ENCODE measurements at regions not wholly inside any gene's neighbourhood (a gene's known extent, or its start where the extent isn't known, plus 50 kb on each side); places are given as distances from the start of the nearest gene placed in this dataset.

DNA sequence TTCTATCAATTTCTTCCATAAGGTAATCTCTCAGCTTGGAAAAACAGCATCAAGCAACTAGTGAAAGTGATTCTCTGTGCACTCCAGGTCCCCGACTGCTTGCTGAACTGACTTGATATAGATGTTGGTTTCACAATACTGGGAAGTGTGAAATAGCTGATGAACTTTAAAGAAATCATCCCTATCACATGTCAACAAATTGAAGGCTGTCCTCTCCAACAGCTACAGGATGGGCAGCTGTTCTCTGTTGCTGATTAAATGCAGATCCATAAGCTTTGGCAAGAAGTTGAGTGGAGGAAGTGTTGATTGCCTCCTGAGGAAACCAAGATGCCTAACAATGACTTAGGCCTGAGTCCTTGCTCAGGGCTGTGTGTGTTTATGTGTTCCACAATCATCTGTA lies 130.4 kb upstream of the GDF10 start:
- no peak for DNase-seq

DNA sequence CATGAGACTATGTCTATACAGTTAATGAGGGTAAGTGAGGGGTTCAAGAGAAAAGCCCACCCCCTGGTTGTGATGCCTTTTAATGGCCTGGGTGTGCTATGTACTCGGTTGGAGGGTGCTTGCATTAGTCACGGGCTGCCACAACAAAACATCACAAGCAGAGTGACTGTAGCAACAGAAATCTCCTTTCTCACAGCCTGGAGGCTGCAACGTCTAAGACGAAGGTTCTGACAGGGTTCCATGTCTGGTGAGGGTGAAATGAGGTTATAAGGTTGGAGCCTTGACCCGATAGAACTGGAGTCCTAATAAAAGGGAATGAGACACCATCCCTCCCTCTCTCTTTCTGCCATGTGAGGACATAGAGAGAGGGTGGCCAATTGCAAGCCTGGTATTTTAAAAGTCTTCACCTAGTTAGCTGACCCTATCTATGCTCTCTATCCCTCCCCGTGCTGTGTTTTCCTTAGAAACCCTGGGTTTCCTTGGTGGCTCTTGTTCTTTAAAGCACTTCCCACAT lies 126.0 kb upstream of the GDF10 start:
- DNase-seq = no peak

DNA sequence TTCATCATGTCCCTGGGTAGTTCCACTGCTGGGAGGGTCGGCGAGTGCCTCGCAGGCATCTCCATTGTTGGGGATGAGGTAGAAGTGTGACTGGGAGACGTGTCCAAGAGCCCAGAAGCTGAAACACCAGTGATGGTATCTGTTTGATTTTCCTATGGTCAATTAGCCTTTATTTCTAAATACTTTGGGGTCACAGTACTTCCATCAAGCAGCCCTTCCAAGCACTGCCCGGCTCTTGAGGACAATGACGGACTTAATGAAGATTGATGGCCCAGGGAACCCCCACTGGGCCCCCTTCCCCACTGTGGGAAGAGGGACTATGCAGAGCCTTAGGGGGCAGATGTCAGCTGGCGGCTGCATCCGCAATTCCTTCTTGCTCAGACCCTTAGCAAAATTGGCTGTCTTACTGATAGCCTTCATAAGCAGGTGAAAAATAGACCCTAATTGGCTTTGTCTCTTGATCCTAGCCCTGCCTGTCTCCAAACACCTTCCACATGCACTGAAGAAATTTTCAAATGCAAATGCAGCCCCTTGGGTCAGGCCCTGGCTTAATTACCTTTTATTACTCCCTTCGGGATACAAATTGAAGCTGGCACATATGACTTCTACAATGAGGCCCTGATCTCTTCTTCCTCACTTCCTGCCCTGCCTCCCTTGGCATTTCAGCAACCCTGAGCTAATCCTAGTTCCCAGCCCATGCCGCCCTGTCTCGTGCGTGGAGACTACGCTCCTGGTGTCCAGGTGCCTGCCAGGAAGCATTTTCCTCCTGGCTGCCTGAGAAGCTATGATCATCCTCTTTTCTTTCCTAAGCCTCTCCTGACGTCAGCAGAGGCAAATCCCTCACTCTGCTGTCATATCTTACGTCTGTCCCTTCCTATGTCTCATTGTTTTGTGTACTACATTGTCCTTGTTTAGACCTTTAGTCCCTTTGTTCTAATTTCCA lies 124.5 kb upstream of the GDF10 start:
- DNase-seq = no peak

DNA sequence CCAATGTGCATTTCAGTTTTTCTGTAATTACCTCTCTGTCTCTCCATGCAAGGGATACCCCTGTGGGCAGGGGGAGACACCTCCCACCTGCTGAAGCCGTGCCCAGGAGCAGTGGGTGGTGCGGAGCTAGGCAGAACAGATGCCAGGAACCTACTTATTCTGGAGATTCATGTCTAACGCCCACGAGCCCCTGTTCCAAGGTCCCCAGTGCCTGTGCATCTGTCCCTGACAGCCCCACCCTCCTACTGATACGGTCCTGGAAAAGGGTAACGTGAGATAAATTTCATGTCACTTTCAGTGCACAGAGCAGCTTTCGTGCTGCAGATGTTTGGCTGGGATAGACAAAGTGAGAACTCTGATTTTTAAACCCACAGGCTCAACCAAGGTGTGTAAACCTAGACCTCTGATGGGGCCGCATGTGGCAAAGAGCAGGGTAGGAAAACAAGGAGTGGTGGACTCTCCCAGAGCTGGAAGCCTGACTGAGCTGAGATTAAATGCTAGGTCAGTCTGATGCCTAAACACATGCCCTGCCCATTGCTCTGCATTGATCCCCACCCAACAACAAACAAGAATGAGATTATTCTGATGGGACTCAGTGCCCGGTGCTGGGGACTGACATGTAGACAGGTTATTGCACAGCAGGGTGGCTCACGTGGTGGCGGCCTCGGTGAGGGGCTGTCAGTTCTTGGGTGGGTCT lies 123.6 kb upstream of the GDF10 start:
- DNase-seq = no peak

DNA sequence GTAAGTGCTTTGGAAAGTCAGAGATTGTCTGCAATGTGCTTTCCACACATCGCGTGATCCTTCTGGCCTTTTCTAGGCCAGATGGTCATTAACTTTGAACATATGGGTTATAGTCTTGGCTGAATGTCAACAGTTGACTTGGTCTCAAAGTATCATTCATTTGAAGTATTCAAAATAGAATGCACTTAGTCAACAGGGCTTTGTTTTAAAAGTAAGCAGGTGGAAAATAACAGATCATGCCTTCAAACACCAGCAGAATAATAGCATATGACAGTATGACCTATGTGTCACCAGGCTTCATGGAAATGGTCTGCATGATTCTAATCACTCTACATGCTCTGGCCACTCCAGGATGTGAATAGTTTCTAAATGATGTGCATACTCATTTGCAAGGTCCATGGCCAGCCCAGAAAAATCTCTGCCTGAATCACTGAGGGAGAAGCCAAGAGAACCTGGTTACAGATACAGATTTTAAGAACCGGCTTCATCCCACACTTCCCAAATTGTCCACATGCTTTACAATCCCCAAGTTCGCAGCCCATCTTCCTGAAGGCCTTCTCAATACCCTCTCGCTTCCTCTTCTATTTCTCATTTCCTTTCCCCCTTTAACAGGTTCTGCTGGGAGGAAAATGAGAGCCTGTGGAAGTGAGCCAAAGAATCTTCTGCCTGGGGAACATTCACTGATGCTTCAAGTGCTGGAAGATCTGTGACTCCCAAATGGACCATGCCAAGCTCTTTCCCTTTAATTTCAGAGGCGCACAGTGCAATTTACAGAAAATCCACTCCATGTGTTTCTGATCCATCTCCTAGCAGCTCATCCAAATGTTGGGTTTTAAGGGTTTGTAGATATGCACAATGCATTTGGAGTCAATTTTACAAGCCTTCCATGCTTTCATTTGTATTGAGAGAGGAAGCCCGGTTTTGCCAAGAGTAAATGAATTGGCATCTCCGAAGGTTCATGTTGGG lies 122.8 kb upstream of the GDF10 start:
- DNase-seq = no peak

DNA sequence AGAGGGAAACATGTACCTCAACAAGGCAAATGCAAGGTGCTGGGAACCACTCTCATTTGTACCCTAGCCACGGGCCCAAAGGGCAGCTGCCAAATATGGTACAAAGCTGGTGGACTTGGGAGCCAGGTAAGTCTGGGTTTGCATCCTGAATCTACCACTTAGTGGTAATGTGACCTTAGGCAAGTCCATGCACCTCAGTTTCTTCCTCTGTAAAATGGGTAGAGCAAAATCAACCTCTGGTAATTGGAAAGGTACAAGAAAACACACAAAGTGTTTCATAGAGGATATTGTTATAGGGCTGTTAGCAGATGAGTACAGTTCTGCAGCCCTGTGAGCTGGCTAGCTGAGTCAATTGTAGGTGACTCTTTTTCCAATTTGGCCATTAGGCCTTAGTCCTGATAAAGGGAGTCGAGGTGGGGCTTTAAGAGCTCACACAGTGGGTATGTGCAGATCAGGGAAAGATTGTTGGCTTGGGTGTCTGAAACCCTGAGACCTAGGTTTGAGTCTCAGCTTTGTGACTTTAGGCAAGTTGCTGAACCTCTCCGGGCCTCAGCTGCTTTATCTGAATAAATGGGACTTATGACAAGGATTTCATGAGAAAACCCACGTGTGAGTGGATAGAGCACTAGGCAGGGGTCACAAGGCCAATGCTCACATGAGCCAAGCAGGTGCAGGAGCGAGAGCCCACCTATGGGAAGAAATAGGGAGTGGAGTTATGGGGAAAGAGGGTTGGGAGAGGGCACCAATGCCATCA lies 121.3 kb upstream of the GDF10 start:
- no peak for DNase-seq

DNA sequence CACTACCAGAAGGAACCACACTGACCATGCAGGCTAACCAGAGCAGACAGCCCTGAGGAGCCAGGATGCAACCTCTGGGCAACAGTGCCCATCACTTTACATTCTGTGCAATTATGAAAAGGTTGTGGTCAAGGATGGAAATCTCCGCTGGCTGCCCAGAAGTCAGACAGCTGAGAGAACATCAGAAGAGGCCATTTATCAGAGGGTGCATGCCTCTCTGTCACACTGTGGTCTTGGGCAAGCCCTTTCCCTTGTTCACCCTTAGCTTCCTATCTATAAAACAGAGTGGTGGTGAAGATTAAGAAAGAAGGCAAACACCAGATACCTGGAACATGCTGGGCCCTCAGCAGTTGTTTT lies 120.7 kb upstream of the GDF10 start:
- no peak for DNase-seq

DNA sequence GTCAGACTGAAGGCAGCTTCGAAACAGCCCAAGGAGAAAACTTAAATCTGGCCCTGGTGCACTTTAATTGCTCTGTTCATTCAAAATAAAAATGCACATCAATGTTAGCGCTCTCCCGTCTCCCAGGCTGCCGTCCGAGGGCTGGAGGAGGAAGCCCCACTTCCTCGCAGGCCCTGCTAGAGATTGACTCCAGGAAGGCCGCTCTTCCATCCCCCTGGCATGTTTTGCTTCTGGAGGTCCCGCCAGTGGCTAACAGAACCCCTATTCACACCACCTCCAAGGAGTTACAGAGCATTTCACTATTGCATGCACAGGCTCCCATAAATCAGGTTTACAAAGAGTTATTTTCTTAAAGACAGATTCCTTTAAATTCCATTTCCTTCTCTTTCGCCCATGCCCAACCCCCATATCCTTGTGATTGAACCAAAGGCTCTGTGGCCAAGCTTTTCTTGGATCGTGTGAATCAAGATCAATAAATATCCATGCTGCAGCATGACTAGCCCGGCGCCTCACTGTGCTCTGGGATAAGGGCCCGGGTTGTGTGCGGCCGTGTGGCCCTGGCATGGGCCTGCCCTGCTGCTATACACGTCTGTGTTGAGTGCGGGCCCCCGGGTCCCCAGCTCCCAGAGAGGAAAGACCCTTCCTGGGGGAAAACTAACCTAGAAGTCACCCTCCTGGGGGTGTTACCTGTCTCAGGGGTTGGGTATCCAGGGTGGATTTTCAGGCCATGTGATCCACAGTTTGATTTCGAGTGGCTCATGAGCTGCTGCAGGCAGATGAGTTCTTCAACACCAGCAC lies 118.7 kb upstream of the GDF10 start:
- no peak for DNase-seq

DNA sequence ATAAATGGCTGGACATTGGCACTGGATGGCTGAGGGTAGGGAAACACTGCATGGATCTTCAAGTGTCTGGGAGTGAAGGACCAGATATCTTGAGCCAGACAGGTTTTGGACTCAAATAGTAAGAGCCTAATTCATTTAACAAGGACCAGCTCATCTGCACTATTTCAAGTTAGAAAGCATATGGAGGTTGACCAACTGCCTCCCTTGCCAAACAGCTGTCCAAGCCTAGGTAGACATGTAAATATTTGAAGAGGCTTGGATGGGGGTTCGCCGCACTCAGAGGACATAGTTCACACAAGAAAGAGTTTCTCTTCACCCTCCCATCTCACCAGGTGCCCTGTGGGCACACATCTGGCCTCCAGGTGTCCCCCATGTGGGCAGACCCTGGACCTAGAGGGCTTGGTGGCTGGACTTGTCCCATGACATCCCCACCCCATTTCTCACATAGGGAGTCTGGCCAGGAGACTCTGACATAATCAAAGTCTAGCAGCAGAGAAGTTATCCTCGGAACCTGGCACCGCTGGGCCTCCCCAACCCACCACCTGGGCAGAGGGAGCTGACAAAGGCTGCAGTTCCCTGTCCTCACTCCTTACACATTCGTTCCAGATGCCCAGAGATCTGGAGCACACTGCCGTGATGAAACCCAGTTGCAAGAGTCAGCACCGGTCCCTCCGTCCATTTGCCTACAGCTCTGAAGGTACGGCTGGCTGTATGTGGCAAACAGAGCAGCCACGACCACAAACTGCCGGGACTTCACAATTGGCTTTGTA lies 116.9 kb upstream of the GDF10 start:
- no peak for DNase-seq

DNA sequence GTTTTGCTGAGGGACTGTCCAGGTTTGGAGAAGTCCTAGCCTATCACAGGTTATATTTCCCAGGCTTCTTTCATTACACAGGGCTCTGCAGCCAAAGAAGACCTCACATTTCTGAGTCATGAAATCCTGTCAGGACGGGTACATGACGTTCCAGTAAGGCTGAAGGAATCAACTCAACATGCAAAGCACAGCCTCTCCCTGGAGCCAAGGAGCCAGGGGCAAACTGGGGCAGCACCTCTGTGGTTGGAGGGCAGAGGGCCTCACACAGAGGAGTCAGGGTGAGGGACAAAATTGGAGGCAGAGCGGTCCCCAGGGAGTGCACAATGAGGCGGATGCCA lies 116.3 kb upstream of the GDF10 start:
- no peak for DNase-seq

DNA sequence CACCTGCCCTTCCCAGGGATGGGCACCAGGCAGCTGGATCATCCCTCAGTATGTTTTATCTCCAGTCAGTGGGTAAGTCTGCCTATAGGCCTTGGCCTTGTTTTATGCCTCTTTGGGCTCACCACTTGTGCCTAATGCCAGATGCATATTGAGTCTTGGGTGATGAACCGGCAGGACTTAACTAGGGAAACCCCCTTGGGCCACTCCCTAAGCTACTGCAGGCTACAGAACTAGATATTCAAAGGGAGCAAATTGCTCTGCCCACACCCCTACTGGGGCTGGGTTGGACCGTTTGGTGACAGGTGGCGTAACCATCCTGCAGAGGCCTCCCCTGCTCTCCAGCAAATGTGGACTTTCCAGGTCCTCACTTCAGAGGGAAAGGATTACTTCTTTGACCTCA lies 115.7 kb upstream of the GDF10 start:
- DNase-seq = no peak

DNA sequence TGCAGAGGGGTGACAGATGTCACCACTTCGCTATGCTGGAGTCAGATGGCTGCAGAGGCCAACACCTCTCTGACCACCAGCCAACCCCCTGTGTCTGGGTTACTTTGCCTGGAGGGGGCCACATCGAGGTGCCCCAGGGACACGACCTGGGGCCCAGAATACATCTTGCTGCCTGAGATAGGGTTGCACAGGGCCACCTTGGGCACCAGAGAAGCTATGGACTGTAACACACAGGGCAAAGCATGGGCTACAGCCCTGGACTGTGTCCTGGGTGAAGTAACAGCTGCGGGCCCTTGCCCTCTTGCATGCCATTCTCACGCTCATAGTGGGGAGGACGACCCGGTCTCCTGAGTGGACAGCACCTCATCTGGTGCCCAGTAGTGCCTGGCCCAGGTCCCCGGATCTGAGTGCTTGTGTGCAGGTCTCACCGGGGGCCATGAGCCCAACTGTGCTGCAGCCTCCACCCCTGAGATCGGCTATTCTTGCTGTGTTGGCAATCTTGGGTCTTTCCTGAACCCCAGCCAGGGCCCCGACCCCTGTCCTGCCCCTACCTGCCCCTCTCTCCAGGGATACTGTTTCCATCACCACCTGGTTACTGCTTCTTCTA lies 115.2 kb upstream of the GDF10 start:
- no peak for DNase-seq

DNA sequence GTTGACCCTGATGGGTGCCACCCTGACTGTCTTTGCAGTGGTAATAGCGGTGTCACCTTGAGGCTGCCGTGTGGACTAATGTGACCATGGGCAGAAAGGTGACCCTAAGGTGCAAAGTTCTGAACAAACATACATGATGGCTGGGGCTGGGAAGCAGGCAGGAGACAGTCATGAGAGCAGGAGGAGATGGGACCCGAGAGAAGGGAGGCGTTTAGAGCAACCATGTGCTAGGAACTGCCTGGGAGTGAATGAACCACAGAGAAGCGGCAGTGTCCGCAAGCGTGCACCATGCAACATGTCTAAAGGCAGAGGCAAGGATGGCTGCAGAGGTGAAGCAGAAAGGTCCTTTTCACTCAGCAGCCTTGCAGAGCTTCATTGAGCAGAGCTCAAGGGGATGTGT lies 113.1 kb upstream of the GDF10 start:
- no peak for DNase-seq

DNA sequence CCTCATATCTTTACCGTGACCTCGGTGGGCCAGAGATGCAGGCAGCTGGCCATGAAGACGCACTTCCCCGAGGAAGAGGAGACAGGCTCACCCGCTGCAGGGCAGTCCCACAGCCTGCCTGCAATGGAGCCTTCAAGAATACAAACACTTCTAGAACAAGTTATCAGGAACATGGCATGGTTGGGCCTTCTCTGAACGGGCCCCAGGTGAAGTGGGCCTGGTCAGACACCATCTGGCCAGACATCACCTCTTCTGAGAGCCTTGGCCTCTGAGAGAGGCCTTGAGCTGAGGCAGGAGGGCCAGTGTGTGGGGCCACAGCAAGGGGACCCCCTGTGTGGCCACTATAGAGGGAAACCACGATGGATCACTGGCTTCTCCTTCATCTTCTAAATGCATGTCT lies 112.4 kb upstream of the GDF10 start:
- no peak for DNase-seq

DNA sequence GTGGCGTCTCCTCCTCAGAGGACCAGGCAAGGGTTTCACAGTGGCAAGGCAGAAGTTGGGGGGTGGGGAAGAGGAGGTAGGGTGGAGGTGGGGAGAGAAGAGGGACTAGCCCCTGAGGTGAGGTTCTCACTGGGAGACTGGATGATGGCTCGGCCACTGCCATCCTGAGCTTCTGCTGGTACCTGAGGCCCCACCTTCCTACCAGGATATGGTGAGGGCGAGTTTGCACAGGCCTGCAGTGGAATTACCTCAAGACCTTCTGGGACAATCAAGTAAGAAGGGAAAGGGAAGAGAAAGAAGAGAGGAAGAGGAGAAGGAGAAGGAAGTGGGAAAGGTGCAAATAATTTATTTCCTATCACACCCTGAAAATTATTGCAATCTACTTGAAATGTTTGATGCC lies 111.8 kb upstream of the GDF10 start:
- DNase-seq = no peak

DNA sequence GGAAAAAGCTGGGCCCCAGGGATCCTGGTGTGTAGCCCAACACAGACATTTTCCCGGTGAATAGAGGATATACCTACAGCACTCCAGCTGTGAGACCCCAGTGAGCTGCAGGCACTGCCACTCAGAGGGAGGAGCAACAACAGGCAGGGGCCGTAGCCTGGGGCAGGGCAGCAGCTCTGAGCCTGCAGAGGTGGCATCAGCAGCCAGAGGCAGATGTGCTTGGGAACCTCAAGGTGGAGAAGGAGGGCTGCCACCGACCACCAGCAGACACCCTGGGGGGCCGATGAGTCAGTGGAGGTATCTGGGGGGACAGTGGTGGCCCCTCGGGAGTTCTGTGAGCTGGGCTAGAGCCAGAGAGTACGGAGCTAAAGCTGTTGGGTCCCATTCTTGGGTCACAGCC lies 110.2 kb upstream of the GDF10 start:
- DNase-seq = no peak

DNA sequence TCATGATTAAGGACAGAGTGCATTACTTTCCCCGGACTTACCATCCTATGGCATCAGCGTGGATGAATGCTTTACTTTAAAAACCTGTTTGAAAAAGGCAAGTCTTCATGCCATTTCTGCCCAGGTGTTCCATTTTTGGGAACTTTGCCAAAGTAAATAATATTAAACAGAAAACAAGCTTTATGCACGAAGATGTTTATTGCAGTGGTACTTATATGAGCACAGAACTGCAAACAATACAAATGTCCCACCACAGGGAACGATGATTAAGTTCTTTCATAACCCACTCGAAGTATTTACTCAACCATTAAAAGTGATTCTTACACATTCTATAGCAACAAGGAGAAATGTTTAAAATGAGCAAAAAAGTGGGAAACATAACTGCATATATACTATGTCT lies 109.7 kb upstream of the GDF10 start:
- DNase-seq = no peak

DNA sequence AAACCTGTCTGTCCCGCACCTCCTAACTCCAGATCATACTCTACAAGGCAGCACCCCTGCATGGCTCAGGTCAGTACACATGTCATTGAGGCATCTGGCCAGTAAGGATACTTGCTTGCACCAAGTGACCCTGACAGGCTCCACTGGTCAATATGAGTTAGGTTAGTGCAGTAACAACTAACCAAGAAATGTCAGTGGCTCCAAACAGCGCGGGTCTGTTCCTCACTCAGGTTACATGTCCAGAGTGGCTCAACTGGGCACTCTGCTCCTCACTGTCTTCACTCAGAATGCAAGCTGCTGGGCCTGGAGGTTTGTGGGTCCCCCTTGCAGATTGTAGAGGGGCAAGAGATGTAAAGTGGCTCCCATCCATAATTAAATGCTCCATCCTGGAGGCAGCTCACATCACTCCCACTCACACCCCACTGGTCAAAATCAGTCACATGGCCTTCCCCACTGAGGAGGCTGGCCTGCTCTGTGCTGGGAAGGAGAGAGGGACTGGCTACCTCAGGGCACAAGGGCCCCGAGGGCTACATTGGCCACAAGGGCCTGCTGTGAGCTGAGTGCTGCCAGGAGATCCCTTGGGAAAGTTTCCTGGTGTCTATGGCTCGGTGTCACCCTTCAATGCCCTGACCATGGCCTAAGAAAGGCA lies 109.1 kb upstream of the GDF10 start:
- no peak for DNase-seq

DNA sequence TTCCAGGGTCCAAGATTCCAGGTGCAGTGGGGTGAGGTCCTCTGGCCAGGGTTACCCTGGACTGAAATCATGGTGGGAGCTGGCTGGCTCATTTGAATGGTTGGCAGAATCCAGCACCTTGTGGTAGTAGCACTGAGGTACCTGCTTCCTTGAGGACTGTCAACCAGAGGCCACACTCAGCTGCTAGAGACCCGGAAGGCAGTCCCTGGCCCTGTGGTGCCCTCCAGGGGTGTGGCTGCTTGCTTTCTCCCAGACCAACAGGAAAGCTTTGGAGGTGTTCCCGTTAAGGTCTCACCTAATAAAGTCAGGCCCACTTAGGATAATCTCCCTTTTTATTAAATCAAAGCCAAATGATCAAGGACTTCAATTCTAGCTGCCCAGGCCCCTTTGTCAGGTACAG lies 107.7 kb upstream of the GDF10 start:
- no peak for DNase-seq

DNA sequence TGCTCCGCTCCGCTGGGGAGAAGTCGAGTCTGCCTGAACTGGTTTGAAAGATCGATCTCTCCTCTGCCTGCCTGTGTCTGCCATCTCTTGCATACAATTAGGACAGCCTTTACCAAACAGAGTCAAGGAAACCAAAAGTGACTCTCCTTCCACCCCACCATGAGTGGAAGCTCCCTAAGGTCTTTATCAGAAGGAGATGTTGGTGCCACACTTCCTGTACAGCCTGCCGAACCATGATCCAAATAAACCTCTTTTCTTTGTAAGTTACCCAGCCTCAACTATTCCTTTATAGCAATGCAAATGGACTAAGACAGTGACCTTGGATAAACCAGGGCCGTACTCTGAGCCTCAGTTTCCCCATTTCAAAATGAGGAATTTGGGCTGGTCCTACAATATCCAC lies 106.3 kb upstream of the GDF10 start:
- DNase-seq = no peak

All from CD4-positive, alpha-beta T cell treated with Interleukin-6 for 4 hours (primary cell).